GM18505 (cell line): ENCODE measurements at regions not wholly inside any gene's neighbourhood (a gene's known extent, or its start where the extent isn't known, plus 50 kb on each side); places are given as distances from the start of the nearest gene placed in this dataset.

ENCODE experiments used
- ATAC-seq: cut with Tn5 transposase; IDR thresholded peaks from one replicate; pipeline ENCODE4 v1.9.1; 2021; ENCODE audit not compliant: unreplicated experiment
- POLR2A ChIP-seq: IDR thresholded peaks from 4 replicates; pipeline ENCODE4 v1.6.1; 2011; ENCODE audit warnings: borderline replicate concordance; ENCODE audit not compliant: insufficient read depth, insufficient read length; ENCODE audit errors: extremely low read depth

DNA sequence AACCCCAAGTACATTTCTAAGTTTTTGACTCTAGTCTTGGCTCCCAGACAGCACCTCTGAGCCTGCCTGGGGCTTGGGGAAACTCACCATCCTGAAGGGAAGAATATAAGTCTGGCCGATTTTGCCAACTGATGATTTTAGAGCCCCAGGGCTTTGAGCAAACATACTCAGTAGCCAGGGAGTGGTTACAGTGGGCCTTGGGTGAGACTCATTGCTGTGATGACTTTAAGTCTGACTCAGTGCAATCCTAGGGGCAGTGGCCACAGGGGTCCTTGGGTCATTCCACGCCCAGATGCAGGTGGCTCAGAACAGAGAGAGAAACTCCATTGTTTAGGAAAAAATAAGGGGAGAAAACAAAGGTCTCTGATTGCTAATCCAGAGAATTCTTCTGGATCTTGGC lies 312.0 kb upstream of the EDIL3 start:
- no peak for ATAC-seq
- no peak for TF ChIP-seq POLR2A

DNA sequence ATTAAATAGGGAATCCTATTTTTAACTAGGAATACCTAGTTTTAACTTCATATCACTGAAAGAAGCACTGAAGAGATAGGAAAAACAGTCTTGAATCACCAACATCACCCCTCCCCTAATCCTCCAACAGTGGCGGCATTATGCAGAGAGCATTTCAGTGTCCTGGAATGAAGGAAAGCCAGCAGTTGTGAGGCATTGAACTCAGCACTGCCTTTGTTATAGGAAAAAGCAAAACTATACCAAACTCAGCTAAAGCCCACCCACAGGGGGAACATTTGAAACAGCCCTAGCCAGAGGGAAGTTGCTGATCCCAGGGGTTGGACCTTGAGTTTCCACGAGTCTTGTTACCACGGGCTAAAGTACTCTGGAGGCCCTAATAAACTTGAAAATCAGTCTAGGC lies 310.6 kb upstream of the EDIL3 start:
- ATAC-seq = no peak
- no peak for TF ChIP-seq POLR2A

DNA sequence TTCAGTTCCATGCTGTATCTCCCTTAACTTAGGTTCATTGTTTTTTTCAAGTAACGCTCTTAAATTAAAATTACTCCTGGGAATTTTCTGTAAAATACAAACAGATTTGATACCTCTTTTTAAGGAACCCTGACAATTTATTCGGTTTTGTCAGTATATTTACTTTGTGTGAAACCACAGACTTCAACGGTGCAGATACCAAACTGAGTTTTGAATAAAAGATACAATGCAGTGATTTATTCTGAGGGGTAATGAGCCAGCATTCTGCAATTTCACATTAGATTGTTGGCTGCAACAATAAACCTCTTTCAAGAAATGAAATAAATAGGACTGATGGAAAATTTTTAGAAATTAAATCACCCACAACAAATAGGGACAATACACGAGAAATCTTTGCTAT lies 308.6 kb upstream of the EDIL3 start:
- no peak for TF ChIP-seq POLR2A
- ATAC-seq = no peak

GRCh38 chr5:84688566-84688965 lies 303.9 kb upstream of the EDIL3 start:
- ATAC-seq = no peak
- TF ChIP-seq POLR2A = no peak

DNA sequence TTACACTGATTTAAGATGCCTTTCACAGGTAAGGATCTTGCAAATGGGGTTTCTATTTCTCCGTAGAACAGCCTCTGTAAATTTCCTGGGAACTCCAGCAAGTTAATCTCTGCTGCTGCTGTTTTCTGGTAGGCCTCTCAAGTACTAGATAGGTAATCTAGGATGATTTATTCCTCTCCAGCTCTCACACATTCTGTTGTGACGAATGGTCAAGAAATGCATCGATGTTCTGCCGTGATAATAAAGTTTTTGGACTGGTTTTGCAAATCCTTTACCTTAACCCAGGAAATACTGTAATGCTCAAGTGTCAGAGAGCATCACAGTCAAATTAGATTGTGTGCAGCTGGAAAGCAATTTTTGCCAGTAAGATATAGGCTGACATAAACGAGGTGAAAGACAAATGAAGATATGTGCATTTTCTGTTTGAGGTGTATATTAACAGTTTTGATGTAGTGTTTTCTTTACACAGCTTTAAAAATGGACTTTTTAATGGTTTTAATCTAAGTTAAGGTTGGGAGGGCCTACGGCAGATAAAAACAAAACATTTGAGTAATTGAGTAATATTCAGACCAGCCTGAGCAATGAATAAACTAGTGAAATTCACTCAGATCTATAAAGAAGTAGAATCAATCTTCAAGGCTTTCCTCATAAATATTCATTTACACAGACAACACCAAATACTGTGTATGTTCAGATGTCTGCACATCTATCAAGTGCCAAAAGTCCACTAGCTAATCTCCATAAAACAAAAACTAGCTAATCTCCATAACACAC lies 300.6 kb upstream of the EDIL3 start:
- TF ChIP-seq POLR2A = no peak
- ATAC-seq = no peak

- TF ChIP-seq POLR2A = no peak
- no peak for ATAC-seq
Observed at GRCh38 chr5:84683594-84683993, 298.9 kb upstream of the EDIL3 start.

DNA sequence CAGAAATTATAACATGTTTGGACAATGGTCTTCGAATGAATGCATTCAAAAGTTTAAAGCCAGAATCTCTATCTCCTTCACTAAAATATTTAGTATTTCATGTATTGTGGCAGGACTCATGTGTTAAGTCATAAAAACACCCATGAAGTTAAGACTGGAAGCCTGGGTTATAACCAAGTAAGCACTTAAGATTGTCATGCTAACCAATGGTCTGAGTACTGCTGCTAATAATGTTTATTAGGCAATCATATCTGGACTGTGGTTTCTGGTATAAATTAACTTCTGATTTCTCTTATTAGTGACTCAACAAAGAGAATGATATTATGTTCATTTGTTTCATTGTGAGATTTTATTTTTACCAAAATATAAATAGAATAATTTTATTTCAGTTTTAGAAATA lies 297.9 kb upstream of the EDIL3 start:
- ATAC-seq = no peak
- TF ChIP-seq POLR2A = no peak

GRCh38 chr5:84680908-84681307 lies 296.2 kb upstream of the EDIL3 start:
- TF ChIP-seq POLR2A = no peak
- ATAC-seq = no peak

- ATAC-seq = no peak
- no peak for TF ChIP-seq POLR2A
Observed at GRCh38 chr5:84673785-84674184, 289.1 kb upstream of the EDIL3 start.

DNA sequence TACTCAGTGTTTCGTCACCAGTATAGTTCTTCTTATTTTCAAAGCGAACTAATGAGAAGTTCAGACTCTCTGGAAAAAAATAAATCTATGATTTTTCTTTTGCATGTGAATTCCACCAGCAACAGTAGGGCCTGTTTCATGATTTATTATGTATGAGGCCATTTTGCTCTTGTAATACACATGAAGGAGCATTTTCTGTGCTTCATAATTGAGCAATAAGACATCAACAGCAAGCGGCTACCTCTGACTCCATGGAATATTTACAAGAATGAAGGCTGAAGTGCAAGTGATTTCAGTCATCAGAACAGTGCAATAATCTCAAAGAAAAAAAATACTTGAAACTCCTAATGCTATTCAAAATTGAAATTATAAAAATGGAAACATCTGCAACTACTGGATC lies 282.9 kb upstream of the EDIL3 start:
- ATAC-seq = no peak
- TF ChIP-seq POLR2A = no peak

- no peak for TF ChIP-seq POLR2A
- no peak for ATAC-seq
Observed at GRCh38 chr5:84650429-84650828, 265.7 kb upstream of the EDIL3 start.

GRCh38 chr5:84647581-84647980 lies 262.9 kb upstream of the EDIL3 start:
- TF ChIP-seq POLR2A = no peak
- ATAC-seq = no peak

DNA sequence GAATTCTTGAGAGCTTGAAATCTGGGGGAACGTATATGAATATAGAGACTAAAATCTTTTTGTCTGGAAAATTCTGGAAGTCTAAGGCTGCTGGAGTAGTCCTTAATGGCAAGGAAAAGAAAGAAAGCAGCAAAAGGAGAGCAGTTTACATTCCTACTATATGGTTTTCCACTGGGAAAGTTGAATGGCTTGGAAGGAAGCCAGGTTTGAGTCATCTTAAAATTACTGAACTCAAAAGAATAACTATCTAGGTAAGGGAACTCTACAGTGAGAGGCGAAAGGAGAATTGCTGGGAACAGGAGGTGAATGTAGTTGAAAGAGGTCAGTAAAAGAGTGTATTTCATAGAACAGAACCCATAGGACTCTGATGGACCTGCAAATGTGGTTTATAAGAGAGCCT lies 258.1 kb upstream of the EDIL3 start:
- no peak for TF ChIP-seq POLR2A

DNA sequence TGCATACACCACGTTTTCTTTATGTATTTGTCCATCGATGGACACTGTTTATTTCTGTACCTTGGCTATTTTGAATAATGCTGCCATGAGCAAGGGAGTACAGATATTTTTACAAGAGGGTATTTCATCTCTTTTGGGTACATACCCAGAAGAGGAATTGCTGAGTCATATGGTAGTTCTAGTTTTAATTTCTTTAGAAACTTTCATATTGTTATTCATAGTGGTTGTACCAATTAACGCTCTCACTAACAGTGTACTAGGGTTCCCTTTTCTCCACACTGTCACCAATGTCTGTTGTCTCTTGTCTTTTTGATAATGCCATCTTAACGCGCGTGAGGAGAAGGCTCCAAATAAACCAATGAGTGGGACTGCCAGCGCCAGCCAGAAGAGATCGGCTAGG lies 257.6 kb upstream of the EDIL3 start:
- ATAC-seq = no peak
- TF ChIP-seq POLR2A = no peak

More for the DNA sequence above, 258.1 kb upstream of the EDIL3 start:
- ATAC-seq = no peak
